Heart right ventricle (tissue), 16 donors: ENCODE measurements at regions not wholly inside any gene's neighbourhood (a gene's known extent, or its start where the extent isn't known, plus 50 kb on each side); places are given as distances from the start of the nearest gene placed in this dataset.

Experiments used
- ATAC-seq, 8 donors: fragments of 200-7000 bp; cut with Tn5 transposase; one replicate each; pipeline ENCODE4 v1.9.1; 2020; ENCODE audit warnings: mild to moderate bottlenecking in 8 of 8, moderate library complexity in 8 of 8, moderate number of reproducible peaks in 1 of 8
- DNase-seq, 2 donors: peaks; one replicate each; pipeline ENCODE4 v3.0.0-alpha.2; 2020
- H3K27ac ChIP-seq, 10 donors: fragments of 200-600 bp; sonication (generic) in 2 of 10; one replicate each; pipeline versions ENCODE4 v1.5.0 to v1.8.0; 2020 to 2022; ENCODE audit warnings: mild to moderate bottlenecking in 3 of 10
- H3K27me3 ChIP-seq, 7 donors: fragments of 200-600 bp; one replicate each; pipeline ENCODE4 v1.8.0; 2021 to 2022; ENCODE audit warnings: mild to moderate bottlenecking in 2 of 7
- H3K36me3 ChIP-seq, 9 donors: fragments of 200-600 bp; sonication (generic) in 1 of 9; one replicate each; pipeline versions ENCODE4 v1.5.0 to v1.8.0; 2020 to 2022; ENCODE audit warnings: mild to moderate bottlenecking in 2 of 9
- H3K4me1 ChIP-seq, 9 donors: fragments of 200-600 bp; sonication (generic) in 1 of 9; one replicate each; pipeline versions ENCODE4 v1.5.0 to v1.8.0; 2020 to 2022; ENCODE audit warnings: mild to moderate bottlenecking in 4 of 9
- H3K4me3 ChIP-seq, 10 donors: fragments of 200-600 bp; sonication (generic) in 2 of 10; one replicate each; pipeline versions ENCODE4 v1.5.0 to v1.8.0; 2020 to 2022; ENCODE audit warnings: mild to moderate bottlenecking in 7 of 10, moderate library complexity in 2 of 10
- H3K9me3 ChIP-seq, 11 donors: fragments of 200-600 bp in 10 of 11; sonication (generic) in 2 of 11; one replicate each; pipeline versions ENCODE4 v1.5.0 to v1.8.0; 2013 to 2022; ENCODE audit warnings: mild to moderate bottlenecking in 2 of 11, control low read depth in 1 of 11, moderate library complexity in 1 of 11
- WGBS, 2 donors: extraction: QIAGEN DNeasy Blood & Tissue Kit; methylation state at CpG; one replicate each; pipeline ENCODE4 v1.1.7; 2013; ENCODE audit warnings: inconsistent platforms in 1 of 2; 5-methylcytosine and 5-hydroxymethylcytosine counted together
- intact Hi-C, 10 donors: fragments of 100-400 bp; cut with DNase I; formaldehyde crosslinking; loops; one replicate each; pipeline versions ENCODE4 v1.11.1 to v1.14.2; 2022
- TF ChIP-seq, protein P1 (sequence below), 9 donors: fragments of 200-600 bp; sonication (generic) in 2 of 9; IDR thresholded peaks; one replicate each; pipeline versions ENCODE4 v1.5.0 to v1.8.0; 2021 to 2022; ENCODE audit warnings: antibody characterized with exemption in 9 of 9, mild to moderate bottlenecking in 5 of 9, moderate library complexity in 1 of 9
- donor health status: Arrhythmogenic right ventricular cardiomyopathy.
- donor health status: ischemic (EF 13 %, LVEDD 7.1; RV severe dilation, severe dysfunction).
- donor health status: healthy with polysubstance abuse.
- donor health status: DM: no; HTN: yes; CAD: no.
- donor health status: DM: no; HTN: no; CAD: no.
- donor health status: ischemic (EF 25% LVEDD 6.9; RV normal size, moderate dysfunction).
- donor health status: ischemic (EF 25% LVEDD 5.7; RV mildly dilated, moderate dysfunction).
- donor health status: healthy.
- donor health status: DM: yes; HTN: yes; CAD: no.
- donor health status: Ischemic cardiomyopathy.
- donor health status: ischemic (EF 35%, LVEDD 5.7; RV mildly dilated, moderate dysfunction).
- donor health status: nonischemic (EF 11% LVEDD 7.7; RV severe dilation, severe dysfunction).
- donor health status: DM: yes; HTN: yes; CAD: no.
- donor health status: PGD.
- donor health status: ischemic (EF 29% LVEDD 5.4; RV normal size, mild dysfunction).
- donor health status: nonischemic (EF 23%, LVEDD 6.1; RV moderate dilation, normal function).

DNA sequence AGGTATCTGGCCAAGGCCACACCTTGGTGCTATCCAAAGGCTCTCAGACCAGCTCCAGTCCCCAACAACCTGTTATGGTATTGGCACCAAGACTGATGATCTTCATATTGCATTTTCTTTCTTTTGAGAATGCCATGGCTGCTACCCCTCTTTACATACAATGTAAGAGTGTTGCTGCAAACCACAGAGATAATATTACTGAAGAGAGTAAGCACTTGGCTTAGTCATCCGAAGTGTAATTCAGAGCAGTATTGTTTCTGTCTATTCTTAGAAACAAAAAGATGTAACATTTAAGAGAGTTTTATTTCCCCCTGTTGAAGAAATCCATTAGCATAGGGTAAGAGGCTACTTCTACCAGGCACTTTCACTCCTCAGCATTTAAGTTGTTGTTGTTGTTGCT is 212.5 kb downstream of the C6orf118 start:
- 48 to 67% methylated on average over 1 of the region's 1 CpG for WGBS, 2 donors
- no peaks in the 10 kb centered on the region for H3K4me1 ChIP-seq
- DNase-seq, result no peak
- no peak overlapping the region for H3K27ac ChIP-seq
- H3K27me3 ChIP-seq, result peaks cover 0 to 2% (median 0%) of the 10 kb centered on the region in 7 donors
- no peak for ATAC-seq
- TF ChIP-seq, protein P1, sequence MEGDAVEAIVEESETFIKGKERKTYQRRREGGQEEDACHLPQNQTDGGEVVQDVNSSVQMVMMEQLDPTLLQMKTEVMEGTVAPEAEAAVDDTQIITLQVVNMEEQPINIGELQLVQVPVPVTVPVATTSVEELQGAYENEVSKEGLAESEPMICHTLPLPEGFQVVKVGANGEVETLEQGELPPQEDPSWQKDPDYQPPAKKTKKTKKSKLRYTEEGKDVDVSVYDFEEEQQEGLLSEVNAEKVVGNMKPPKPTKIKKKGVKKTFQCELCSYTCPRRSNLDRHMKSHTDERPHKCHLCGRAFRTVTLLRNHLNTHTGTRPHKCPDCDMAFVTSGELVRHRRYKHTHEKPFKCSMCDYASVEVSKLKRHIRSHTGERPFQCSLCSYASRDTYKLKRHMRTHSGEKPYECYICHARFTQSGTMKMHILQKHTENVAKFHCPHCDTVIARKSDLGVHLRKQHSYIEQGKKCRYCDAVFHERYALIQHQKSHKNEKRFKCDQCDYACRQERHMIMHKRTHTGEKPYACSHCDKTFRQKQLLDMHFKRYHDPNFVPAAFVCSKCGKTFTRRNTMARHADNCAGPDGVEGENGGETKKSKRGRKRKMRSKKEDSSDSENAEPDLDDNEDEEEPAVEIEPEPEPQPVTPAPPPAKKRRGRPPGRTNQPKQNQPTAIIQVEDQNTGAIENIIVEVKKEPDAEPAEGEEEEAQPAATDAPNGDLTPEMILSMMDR (IDR thresholded peaks at IDR 0.05), result no peak
- intact Hi-C loops, result no loop called here
- no peak overlapping the region for H3K4me3 ChIP-seq
- H3K36me3 ChIP-seq, result no peaks in the 10 kb centered on the region
- peaks cover 0 to 56% (median 0%) of the 10 kb centered on the region in 11 donors for H3K9me3 ChIP-seq

DNA sequence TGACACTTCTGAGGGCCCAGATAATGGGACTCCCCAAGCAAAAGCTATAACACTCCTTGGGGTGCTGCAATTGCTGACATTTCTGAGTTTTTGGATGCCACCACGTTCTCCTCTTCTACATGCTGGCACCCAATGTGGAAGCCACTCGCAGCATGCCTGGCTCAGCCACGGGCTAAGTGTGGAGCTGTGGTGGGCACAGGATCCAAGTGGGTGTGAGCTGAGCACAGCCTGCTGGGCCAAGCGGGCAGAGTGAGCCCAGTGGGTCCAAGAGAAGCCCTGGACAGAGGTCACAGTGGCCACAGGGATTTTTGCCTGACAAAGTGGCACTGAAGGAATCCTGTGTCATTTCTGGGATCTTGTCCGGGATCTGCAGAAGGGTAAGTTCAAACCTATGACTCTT is 213.2 kb downstream of the C6orf118 start:
- Histone ChIP-seq H3K27me3 (no peaks in the 10 kb centered on the region), H3K4me1 (no peaks in the 10 kb centered on the region), H3K4me3 (no peak overlapping the region), H3K9me3 (peaks cover 0 to 56% (median 0%) of the 10 kb centered on the region in 11 donors), H3K27ac (no peak overlapping the region), H3K36me3 (no peaks in the 10 kb centered on the region)
- ATAC-seq (no peak), DNase-seq (no peak)
- WGBS, 2 donors, result 75 to 77% methylated on average over 5 of the region's 5 CpGs
- TF ChIP-seq, protein P1 (IDR thresholded peaks at IDR 0.05), result no peak
- intact Hi-C loops, result no loop called here

DNA sequence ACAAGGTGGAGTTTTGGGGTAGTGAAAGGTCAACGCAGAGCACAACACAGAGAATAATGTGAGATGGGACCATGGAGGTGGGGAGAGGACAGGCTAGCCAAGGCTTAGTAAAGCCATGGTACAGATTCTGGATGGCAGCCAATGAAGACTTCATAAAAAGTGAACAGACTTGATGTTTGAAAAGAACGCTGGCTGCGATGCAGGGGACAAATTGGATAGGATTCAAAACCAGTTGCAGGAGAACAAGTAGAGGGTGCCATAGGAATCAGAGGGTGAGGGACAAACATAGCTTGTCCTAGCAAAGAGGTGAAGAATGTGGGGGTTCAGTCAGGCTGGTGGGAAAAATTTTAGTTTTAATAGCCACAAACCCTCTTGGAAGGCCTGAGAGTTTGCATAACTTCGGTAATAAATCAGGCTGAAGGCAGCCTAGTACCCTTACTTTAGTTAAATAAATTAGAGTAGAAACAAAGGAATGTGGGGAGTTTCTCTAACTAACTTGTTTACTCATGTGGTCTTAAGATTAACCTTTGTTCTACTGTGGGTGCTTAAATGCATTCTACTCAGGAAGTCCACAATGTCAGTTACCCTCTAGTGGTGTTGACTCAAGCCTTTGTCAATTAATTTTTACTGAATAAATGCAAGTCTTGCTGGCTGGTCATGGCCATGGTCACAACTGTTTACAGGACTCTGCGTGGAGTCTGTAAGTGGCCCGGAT is 216.4 kb downstream of the C6orf118 start:
- Histone ChIP-seq H3K9me3 (peaks cover 0 to 32% (median 0%) of the 10 kb centered on the region in 11 donors), H3K4me3 (no peak overlapping the region), H3K36me3 (no peaks in the 10 kb centered on the region), H3K27ac (no peak overlapping the region), H3K27me3 (no peaks in the 10 kb centered on the region), H3K4me1 (no peaks in the 10 kb centered on the region)
- TF ChIP-seq, protein P1 (IDR thresholded peaks at IDR 0.05), result no peak
- 85 to 88% methylated on average over 6 of the region's 6 CpGs for WGBS, 2 donors
- ATAC-seq, result no peak
- intact Hi-C loops, result no loop called here
- no peak for DNase-seq

DNA sequence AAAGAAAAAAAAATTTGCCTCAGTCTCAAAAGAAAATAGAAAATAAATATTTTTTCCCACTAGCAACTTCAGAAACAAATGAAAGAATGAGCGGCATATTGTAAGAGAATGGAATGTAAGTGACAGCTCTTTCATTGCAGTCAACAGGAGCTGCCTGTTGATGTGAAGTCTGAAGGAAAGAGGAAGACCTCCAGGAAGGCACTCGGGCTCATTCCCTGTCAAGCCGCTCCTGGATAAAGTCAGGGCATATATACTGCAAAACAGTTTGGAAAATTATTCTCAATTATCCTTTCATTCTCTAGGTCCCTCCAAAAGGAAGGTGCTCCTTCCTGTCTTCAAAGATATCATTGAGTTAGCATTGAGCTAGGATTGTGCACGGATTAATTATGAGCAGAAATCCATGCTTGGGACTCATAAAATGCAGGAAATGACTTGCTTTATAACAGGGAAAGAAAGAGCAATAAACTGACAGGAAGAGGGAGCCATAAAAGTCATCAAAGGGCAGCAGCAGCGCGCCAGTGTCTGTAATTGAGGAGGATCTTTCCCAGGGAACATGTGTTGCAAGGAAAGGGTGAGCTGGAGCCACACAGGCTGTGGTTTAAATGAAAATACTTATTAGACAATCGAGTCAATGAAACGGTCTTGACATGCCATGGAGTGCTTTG is 218.2 kb downstream of the C6orf118 start:
- peaks cover 0 to 25% (median 0%) of the 10 kb centered on the region in 11 donors for H3K9me3 ChIP-seq
- ATAC-seq (no peak), DNase-seq (no peak)
- WGBS, 2 donors, result 48 to 53% methylated on average over 8 of the region's 8 CpGs
- no peak overlapping the region for H3K27ac ChIP-seq
- TF ChIP-seq, protein P1 (IDR thresholded peaks at IDR 0.05), result no peak
- H3K36me3 ChIP-seq, result no peaks in the 10 kb centered on the region
- intact Hi-C loops, result no loop called here
- no peak overlapping the region for H3K4me3 ChIP-seq
- H3K4me1 ChIP-seq, result no peaks in the 10 kb centered on the region
- H3K27me3 ChIP-seq, result no peaks in the 10 kb centered on the region
